AG09319 (cell line): ENCODE measurements at regions not wholly inside any gene's neighbourhood (a gene's known extent, or its start where the extent isn't known, plus 50 kb on each side); places are given as distances from the start of the nearest gene placed in this dataset.

ENCODE experiments used
- DNase-seq: peaks from one replicate; pipeline ENCODE4 v3.0.0-alpha.2; 2010; ENCODE audit warnings: low read depth; ENCODE audit errors: extremely low read depth
- TF ChIP-seq, protein P1 (sequence below): IDR thresholded peaks from 2 replicates; pipeline ENCODE4 v1.5.1; 2011; ENCODE audit warnings: low read depth, mild to moderate bottlenecking, inconsistent platforms, low read length, moderate library complexity

DNA sequence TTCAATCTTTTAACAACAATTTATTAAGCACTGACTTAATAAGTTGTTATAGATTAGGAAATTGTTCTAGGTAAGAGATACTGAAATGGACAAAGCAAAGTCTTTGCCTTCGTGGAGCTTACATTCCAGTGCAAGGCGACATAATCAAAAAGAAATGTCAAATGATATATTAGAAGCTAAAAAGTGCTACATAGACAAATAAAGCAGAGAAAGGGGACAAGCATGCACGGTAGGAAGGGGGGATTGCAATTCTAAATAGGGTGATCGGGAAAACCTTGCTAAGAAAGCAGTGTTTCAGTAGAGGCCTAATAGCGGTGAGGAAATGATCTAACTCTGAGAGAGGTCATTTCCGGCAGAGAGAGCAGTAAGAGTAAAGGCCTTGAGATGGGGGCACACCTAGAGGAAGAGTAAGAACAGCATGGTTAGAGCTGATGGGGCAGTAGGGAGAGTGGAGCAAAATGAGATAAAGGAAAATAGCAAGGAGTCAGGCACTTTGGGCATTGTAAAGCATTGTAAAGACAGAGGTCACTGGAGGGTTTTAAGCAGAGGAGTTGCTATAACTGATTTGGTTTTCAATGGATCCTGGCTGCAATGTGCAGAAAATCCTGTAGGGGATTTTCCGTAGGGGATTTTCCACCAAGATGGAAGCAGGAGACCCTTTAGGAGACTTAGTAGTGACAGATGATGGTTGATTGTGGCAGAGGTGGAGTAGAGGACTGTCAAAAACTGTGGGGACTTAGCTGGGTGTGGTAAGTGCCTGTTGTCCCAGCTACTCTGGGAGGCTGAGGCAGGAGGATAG, 71.7 kb upstream of the CFAP20DC start:
- DNase-seq, result no peak
- TF ChIP-seq, protein P1, sequence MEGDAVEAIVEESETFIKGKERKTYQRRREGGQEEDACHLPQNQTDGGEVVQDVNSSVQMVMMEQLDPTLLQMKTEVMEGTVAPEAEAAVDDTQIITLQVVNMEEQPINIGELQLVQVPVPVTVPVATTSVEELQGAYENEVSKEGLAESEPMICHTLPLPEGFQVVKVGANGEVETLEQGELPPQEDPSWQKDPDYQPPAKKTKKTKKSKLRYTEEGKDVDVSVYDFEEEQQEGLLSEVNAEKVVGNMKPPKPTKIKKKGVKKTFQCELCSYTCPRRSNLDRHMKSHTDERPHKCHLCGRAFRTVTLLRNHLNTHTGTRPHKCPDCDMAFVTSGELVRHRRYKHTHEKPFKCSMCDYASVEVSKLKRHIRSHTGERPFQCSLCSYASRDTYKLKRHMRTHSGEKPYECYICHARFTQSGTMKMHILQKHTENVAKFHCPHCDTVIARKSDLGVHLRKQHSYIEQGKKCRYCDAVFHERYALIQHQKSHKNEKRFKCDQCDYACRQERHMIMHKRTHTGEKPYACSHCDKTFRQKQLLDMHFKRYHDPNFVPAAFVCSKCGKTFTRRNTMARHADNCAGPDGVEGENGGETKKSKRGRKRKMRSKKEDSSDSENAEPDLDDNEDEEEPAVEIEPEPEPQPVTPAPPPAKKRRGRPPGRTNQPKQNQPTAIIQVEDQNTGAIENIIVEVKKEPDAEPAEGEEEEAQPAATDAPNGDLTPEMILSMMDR, result no peak

GRCh38 chr3:59118928-59119327, 69.1 kb upstream of the CFAP20DC start:
- no peak for DNase-seq
- TF ChIP-seq, protein P1, result no peak

- TF ChIP-seq, protein P1, result no peak
- DNase-seq, result no peak
Measured at GRCh38 chr3:59117396-59117795, 67.6 kb upstream of the CFAP20DC start.

DNA sequence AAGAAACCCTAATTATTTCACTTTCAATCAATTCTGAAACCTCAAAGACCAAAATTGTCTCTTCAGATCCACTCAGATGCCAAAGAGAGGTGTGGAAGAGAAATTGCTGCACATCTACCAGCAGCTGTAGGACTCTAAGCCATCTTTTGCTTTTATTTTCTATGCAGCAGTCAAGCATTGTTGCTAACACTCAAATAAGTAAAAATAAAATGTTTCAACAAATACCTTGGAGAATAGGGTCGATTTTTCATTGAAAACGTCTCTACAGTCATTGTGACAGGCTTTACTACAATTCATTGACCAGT, 66.4 kb upstream of the CFAP20DC start:
- TF ChIP-seq, protein P1, result no peak
- no peak for DNase-seq

GRCh38 chr3:59115364-59116232, 65.8 kb upstream of the CFAP20DC start:
- DNase-seq, result no peak
- TF ChIP-seq, protein P1, result no peak

GRCh38 chr3:59107856-59108815, 58.3 kb upstream of the CFAP20DC start:
- TF ChIP-seq, protein P1, result no peak
- no peak for DNase-seq
